Dedifferentiated amniotic fluid mesenchymal stem cell (primary cell): ENCODE measurements at regions not wholly inside any gene's neighbourhood (a gene's known extent, or its start where the extent isn't known, plus 50 kb on each side); places are given as distances from the start of the nearest gene placed in this dataset.

Experiments
- DNase-seq: peaks from one replicate; pipeline ENCODE4 v3.0.0-alpha.2; 2016; ENCODE audit errors: extremely low spot score

- no peak for DNase-seq
These were observed 81.7 kb upstream of the HMHB1 start for GRCh38 chr5:143730112-143730801.

GRCh38 chr5:143729334-143729946 is 82.5 kb upstream of the HMHB1 start:
- DNase-seq = no peak

- DNase-seq = no peak
These were observed 88.8 kb upstream of the HMHB1 start for GRCh38 chr5:143723159-143723558.

GRCh38 chr5:143721925-143722324 is 90.0 kb upstream of the HMHB1 start:
- DNase-seq = no peak

GRCh38 chr5:143720689-143721088 is 91.3 kb upstream of the HMHB1 start:
- DNase-seq = no peak

- peak; percentile 70 for DNase-seq
These were observed 94.6 kb upstream of the HMHB1 start for GRCh38 chr5:143717400-143717799.

- no peak for DNase-seq
These were observed 95.1 kb upstream of the HMHB1 start for GRCh38 chr5:143716881-143717280.

- DNase-seq = no peak
These were observed 96.3 kb upstream of the HMHB1 start for GRCh38 chr5:143715616-143716015.

GRCh38 chr5:143714629-143715028 is 97.3 kb upstream of the HMHB1 start:
- DNase-seq = no peak

GRCh38 chr5:143713047-143714003 is 98.6 kb upstream of the HMHB1 start:
- peak; percentile 84 for DNase-seq

- DNase-seq = no peak
These were observed 103.3 kb upstream of the HMHB1 start for GRCh38 chr5:143708672-143709071.

- DNase-seq = peak; percentile 29
These were observed 104.2 kb upstream of the HMHB1 start for GRCh38 chr5:143707806-143708205.

- no peak for DNase-seq
These were observed 106.6 kb upstream of the HMHB1 start for GRCh38 chr5:143705381-143705780.

- no peak for DNase-seq
These were observed 108.3 kb upstream of the HMHB1 start for GRCh38 chr5:143703659-143704058.

GRCh38 chr5:143701493-143701892 is 110.5 kb upstream of the HMHB1 start:
- no peak for DNase-seq

GRCh38 chr5:143700994-143701393 is 111.0 kb upstream of the HMHB1 start:
- DNase-seq = no peak

GRCh38 chr5:143699121-143699520 is 112.8 kb upstream of the HMHB1 start:
- DNase-seq = no peak

- DNase-seq = no peak
These were observed 113.4 kb upstream of the HMHB1 start for GRCh38 chr5:143698574-143698973.

- DNase-seq = no peak
These were observed 115.0 kb upstream of the HMHB1 start for GRCh38 chr5:143696921-143697320.

- no peak for DNase-seq
These were observed 116.0 kb upstream of the HMHB1 start for GRCh38 chr5:143695941-143696340.

GRCh38 chr5:143695244-143695864 is 116.6 kb upstream of the HMHB1 start:
- DNase-seq = no peak

- DNase-seq = no peak
These were observed 117.6 kb upstream of the HMHB1 start for GRCh38 chr5:143694357-143694756.
